ENCODE measurements at regions not wholly inside any gene's neighbourhood (a gene's known extent, or its start where the extent isn't known, plus 50 kb on each side); places are given as distances from the start of the nearest gene placed in this dataset.

DNA sequence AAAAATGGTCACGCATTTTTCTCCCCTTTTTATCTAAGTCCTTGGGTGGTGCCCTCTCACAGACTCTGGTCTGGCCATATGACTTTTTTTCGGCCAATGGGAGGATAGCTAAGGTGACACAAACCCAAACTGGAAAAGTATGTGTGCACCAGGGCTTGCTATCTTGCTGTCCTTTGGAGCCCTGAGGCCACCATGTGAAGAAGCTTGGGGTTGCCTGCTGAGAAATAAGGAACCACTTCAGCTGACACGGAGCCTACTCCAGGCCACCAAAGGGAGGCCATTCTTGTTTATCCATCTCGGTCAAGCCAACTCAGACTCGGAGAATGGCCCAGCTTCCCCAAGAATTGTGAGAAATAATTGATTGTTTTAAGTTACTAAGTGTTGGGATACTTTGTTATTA lies 111.4 kb upstream of the ZFHX3 start:
- no peaks in the 10 kb centered on the region for H3K9me3 ChIP-seq (ENCODE audit: control insufficient read depth, insufficient read depth, low read depth, low read length)
- TF ChIP-seq TCF7L2 (IDR thresholded peaks at IDR 0.05; ENCODE audit: low read depth, low read length) (no peak), REST (IDR thresholded peaks at IDR 0.05; ENCODE audit: insufficient read depth in 1 of 2, low read depth in 2 of 2, low read length in 1 of 2) (no peak), POLR2AphosphoS5 (IDR thresholded peaks at IDR 0.05; ENCODE audit: low read depth, low read length) (no peak), SIN3A (IDR thresholded peaks at IDR 0.05; ENCODE audit: borderline replicate concordance, insufficient read depth, low read depth, low read length) (no peak)
- TF ChIP-seq, protein P1, sequence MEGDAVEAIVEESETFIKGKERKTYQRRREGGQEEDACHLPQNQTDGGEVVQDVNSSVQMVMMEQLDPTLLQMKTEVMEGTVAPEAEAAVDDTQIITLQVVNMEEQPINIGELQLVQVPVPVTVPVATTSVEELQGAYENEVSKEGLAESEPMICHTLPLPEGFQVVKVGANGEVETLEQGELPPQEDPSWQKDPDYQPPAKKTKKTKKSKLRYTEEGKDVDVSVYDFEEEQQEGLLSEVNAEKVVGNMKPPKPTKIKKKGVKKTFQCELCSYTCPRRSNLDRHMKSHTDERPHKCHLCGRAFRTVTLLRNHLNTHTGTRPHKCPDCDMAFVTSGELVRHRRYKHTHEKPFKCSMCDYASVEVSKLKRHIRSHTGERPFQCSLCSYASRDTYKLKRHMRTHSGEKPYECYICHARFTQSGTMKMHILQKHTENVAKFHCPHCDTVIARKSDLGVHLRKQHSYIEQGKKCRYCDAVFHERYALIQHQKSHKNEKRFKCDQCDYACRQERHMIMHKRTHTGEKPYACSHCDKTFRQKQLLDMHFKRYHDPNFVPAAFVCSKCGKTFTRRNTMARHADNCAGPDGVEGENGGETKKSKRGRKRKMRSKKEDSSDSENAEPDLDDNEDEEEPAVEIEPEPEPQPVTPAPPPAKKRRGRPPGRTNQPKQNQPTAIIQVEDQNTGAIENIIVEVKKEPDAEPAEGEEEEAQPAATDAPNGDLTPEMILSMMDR (IDR thresholded peaks at IDR 0.05): no peak
- no peak for DNase-seq (ENCODE audit: low read depth, low spot score)
- H3K36me3 ChIP-seq (ENCODE audit: control insufficient read depth, insufficient read depth, low read length): no peaks in the 10 kb centered on the region
- no peak overlapping the region for H3K4me3 ChIP-seq (ENCODE audit: low read depth in 2 of 2, low read length in 2 of 2)
- H3K4me1 ChIP-seq (ENCODE audit: control insufficient read depth, insufficient read depth, low read length): no peaks in the 10 kb centered on the region
- ChIA-PET CTCF (no interaction called here), POLR2A (no interaction called here)
- H3K27ac ChIP-seq (ENCODE audit: low read length): no peak overlapping the region
- no TSS peak for BruUV-seq (replicated peaks)
- no peaks in the 10 kb centered on the region for H3K27me3 ChIP-seq (ENCODE audit: control insufficient read depth, insufficient read depth, low read length)
- intact Hi-C loops (cut with micrococcal nuclease; ENCODE audit: unreplicated experiment) (no loop called here), in situ Hi-C loops (cut with HindIII; ENCODE audit: low pct_unique_long_range_greater_than_20kb, low sequenced_read_pairs) (no loop called here)
- no peak for ATAC-seq

DNA sequence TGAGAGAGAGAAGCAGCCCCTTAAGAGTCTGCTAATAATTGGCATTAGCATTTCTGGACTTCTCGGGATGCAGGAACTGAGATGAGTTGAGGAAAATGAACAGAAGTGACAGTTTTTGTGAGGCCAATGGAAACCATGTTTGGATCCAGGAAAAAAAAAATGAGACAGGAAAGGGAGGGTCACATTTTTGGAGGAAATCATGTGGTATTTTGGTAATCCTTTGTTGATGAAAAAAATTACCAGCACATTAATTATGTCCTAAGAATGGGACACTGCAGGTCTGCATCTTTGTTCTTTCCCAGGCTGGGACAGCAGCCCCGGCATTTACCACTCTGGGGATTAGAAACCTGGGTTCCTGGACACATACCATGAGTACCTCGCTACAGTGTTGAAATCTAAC lies 109.9 kb upstream of the ZFHX3 start:
- DNase-seq (ENCODE audit: low read depth, low spot score) (no peak), ATAC-seq (no peak)
- Histone ChIP-seq H3K27me3 (ENCODE audit: control insufficient read depth, insufficient read depth, low read length) (no peaks in the 10 kb centered on the region), H3K36me3 (ENCODE audit: control insufficient read depth, insufficient read depth, low read length) (no peaks in the 10 kb centered on the region), H3K4me1 (ENCODE audit: control insufficient read depth, insufficient read depth, low read length) (no peaks in the 10 kb centered on the region), H3K4me3 (ENCODE audit: low read depth in 2 of 2, low read length in 2 of 2) (no peak overlapping the region), H3K27ac (ENCODE audit: low read length) (no peak overlapping the region), H3K9me3 (ENCODE audit: control insufficient read depth, insufficient read depth, low read depth, low read length) (no peaks in the 10 kb centered on the region)
- POLR2A ChIA-PET: no interaction called here
- intact Hi-C loops (cut with micrococcal nuclease; ENCODE audit: unreplicated experiment): no loop called here
- no TSS peak for BruUV-seq (replicated peaks)
- TF ChIP-seq REST (IDR thresholded peaks at IDR 0.05; ENCODE audit: insufficient read depth in 1 of 2, low read depth in 2 of 2, low read length in 1 of 2) (no peak), POLR2AphosphoS5 (IDR thresholded peaks at IDR 0.05; ENCODE audit: low read depth, low read length) (no peak), TCF7L2 (IDR thresholded peaks at IDR 0.05; ENCODE audit: low read depth, low read length) (no peak), SIN3A (IDR thresholded peaks at IDR 0.05; ENCODE audit: borderline replicate concordance, insufficient read depth, low read depth, low read length) (no peak)
- TF ChIP-seq, protein P1 (IDR thresholded peaks at IDR 0.05): no peak
- in situ Hi-C loops (cut with HindIII; ENCODE audit: low pct_unique_long_range_greater_than_20kb, low sequenced_read_pairs): no loop called here
- CTCF ChIA-PET: no interaction called here

All from Panc1 (cell line).